Kidney (tissue), 13 donors: ENCODE measurements at regions not wholly inside any gene's neighbourhood (a gene's known extent, or its start where the extent isn't known, plus 50 kb on each side); places are given as distances from the start of the nearest gene placed in this dataset.

Experiments
- DNase-seq, 5 donors: peaks; one replicate each; pipeline ENCODE4 v3.0.0-alpha.2; 2013 to 2020
- FAIRE-seq: peaks from 2 replicates; lab custom pipeline; 2012; peaks lifted over from hg19 to GRCh38; lab: Jason Lieb, UNC
- H3K27ac ChIP-seq, 2 donors: one replicate each; pipeline ENCODE4 v1.7.0; 2013; ENCODE audit warnings: low read depth in 2 of 2, low read length in 2 of 2, inconsistent platforms in 1 of 2
- H3K27me3 ChIP-seq: one replicate; pipeline ENCODE4 v1.7.1; 2013; ENCODE audit warnings: low read length, inconsistent platforms; ENCODE audit not compliant: control insufficient read depth, insufficient read depth
- H3K36me3 ChIP-seq, 3 donors: one replicate each; pipeline versions ENCODE4 v1.7.0 to v1.7.1; 2013; ENCODE audit warnings: low read length in 3 of 3, control low read depth in 1 of 3, inconsistent platforms in 1 of 3; ENCODE audit not compliant: insufficient read depth in 3 of 3, control insufficient read depth in 2 of 3
- H3K4me1 ChIP-seq, 3 donors: one replicate each; pipeline versions ENCODE4 v1.7.0 to v1.7.1; 2013; ENCODE audit warnings: low read length in 3 of 3, inconsistent platforms in 1 of 3, low read depth in 1 of 3; ENCODE audit not compliant: control insufficient read depth in 2 of 3, insufficient read depth in 2 of 3
- H3K4me3 ChIP-seq, 3 donors: one replicate each; pipeline versions ENCODE4 v1.7.0 to v1.8.1; 2013; ENCODE audit warnings: low read length in 3 of 3, control low read depth in 1 of 3, inconsistent platforms in 1 of 3
- H3K9ac ChIP-seq, 3 donors: one replicate each; pipeline versions ENCODE4 v1.7.0 to v1.7.1; 2013; ENCODE audit warnings: low read length in 3 of 3, control low read depth in 1 of 3, inconsistent platforms in 1 of 3
- H3K9me3 ChIP-seq, 3 donors: one replicate each; pipeline versions ENCODE4 v1.7.0 to v1.7.1; 2013; ENCODE audit warnings: low read length in 3 of 3, control low read depth in 1 of 3, inconsistent platforms in 1 of 3; ENCODE audit not compliant: control insufficient read depth in 2 of 3, insufficient read depth in 1 of 3
- intact Hi-C: fragments of 100-400 bp; cut with DNase I; formaldehyde crosslinking; loops from one replicate; pipeline ENCODE4 v1.11.1; 2022
- TF ChIP-seq, protein P1 (sequence below): IDR thresholded peaks from 3 replicates; pipeline ENCODE4 v1.5.1; 2012; ENCODE audit warnings: mild to moderate bottlenecking, moderate library complexity, borderline replicate concordance; ENCODE audit not compliant: insufficient read depth; ENCODE audit errors: extremely low read depth
- donor health status: control.
- donor health status: control.
- donor health status: control.
- donor health status: control.
- donor health status: control.
- donor health status: DM: yes; HTN: yes; CAD: no.
- donor health status: Normal renal cell carcinoma (clear cell type).

- Histone ChIP-seq H3K27me3 (no peaks in the 10 kb centered on the region), H3K9me3 (no peaks in the 10 kb centered on the region), H3K9ac (peak overlapping the region; percentile 37 to 69 (median 68)), H3K27ac (no peak overlapping the region), H3K4me3 (peak overlapping the region; percentile 79 to 92 (median 79)), H3K4me1 (peaks cover 0 to 2% (median 0%) of the 10 kb centered on the region in 3 donors), H3K36me3 (no peaks in the 10 kb centered on the region)
- intact Hi-C loops = no loop called here
- TF ChIP-seq, protein P1, sequence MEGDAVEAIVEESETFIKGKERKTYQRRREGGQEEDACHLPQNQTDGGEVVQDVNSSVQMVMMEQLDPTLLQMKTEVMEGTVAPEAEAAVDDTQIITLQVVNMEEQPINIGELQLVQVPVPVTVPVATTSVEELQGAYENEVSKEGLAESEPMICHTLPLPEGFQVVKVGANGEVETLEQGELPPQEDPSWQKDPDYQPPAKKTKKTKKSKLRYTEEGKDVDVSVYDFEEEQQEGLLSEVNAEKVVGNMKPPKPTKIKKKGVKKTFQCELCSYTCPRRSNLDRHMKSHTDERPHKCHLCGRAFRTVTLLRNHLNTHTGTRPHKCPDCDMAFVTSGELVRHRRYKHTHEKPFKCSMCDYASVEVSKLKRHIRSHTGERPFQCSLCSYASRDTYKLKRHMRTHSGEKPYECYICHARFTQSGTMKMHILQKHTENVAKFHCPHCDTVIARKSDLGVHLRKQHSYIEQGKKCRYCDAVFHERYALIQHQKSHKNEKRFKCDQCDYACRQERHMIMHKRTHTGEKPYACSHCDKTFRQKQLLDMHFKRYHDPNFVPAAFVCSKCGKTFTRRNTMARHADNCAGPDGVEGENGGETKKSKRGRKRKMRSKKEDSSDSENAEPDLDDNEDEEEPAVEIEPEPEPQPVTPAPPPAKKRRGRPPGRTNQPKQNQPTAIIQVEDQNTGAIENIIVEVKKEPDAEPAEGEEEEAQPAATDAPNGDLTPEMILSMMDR = peak; percentile 93
- DNase-seq = peak; percentile 86 to 92 (median 89)
- FAIRE-seq = peak; percentile 51
Observed at GRCh38 chr12:98397323-98398105, 117.9 kb upstream of the TMPO start.

GRCh38 chr12:98399532-98399931, 115.9 kb upstream of the TMPO start:
- peak in 1 of 5 donors; percentile 61 for DNase-seq
- FAIRE-seq = no peak
- Histone ChIP-seq H3K27ac (no peak overlapping the region), H3K4me1 (peaks cover 0 to 2% (median 0%) of the 10 kb centered on the region in 3 donors), H3K36me3 (no peaks in the 10 kb centered on the region), H3K4me3 (no peak overlapping the region), H3K27me3 (no peaks in the 10 kb centered on the region), H3K9me3 (no peaks in the 10 kb centered on the region), H3K9ac (no peak overlapping the region)
- intact Hi-C loops = no loop called here
- TF ChIP-seq, protein P1 = no peak

DNA sequence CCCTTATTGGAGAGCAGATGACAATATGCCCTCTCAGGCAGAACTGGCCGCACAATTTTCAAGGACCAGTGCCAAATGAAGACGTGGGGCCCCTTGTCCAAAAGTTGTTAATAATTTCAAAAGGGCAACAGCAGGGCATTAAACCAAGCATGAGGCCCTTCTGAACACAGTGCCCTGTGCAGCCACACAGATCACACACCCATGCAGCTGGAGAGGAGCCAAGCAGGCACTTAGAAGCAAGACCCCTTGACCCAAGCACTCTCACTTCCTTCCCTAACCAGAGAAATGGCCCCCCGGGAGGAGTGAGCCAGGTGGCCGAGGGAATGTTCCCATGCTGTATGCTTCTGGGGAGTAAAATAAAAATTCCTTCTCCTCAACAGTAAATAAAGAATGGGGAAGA, 114.0 kb upstream of the TMPO start:
- intact Hi-C loops = no loop called here
- no peak overlapping the region for H3K9ac ChIP-seq

More for the DNA sequence above, 114.0 kb upstream of the TMPO start:
- TF ChIP-seq, protein P1 = no peak
- Histone ChIP-seq H3K4me3 (no peak overlapping the region), H3K36me3 (no peaks in the 10 kb centered on the region), H3K9me3 (no peaks in the 10 kb centered on the region), H3K27ac (no peak overlapping the region), H3K27me3 (no peaks in the 10 kb centered on the region), H3K4me1 (peaks cover 0 to 2% (median 0%) of the 10 kb centered on the region in 3 donors)
- FAIRE-seq = no peak
- peak in 4 of 5 donors; percentile 46 to 75 (median 61) for DNase-seq
